ENCODE measurements at regions not wholly inside any gene's neighbourhood (a gene's known extent, or its start where the extent isn't known, plus 50 kb on each side); places are given as distances from the start of the nearest gene placed in this dataset.
"Not testable (repeated sequence)": the region's sequence is repeated elsewhere in the genome, so short reads cannot be mapped to it uniquely, and the experiment has no call there.

GRCh38 chr1:230573658-230574057 is 68.6 kb upstream of the COG2 start:
- H3K9ac ChIP-seq, result no peak overlapping the region
- H3K4me3 ChIP-seq, result no peak overlapping the region
- no peaks in the 10 kb centered on the region for H3K4me1 ChIP-seq
- no peak for TF ChIP-seq Cebpa-rat (IDR thresholded peaks at IDR 0.05)
- 0 out of 2 replicates have a peak overlapping the region, but pooled peaks have one; percentile 5 for H3K4me2 ChIP-seq
- H4K20me1 ChIP-seq, result no peaks in the 10 kb centered on the region
- H3K9me3 ChIP-seq, result no peaks in the 10 kb centered on the region
- H3K27me3 ChIP-seq, result no peaks in the 10 kb centered on the region
- no peak overlapping the region for H3K27ac ChIP-seq
- no peaks in the 10 kb centered on the region for H3K36me3 ChIP-seq

DNA sequence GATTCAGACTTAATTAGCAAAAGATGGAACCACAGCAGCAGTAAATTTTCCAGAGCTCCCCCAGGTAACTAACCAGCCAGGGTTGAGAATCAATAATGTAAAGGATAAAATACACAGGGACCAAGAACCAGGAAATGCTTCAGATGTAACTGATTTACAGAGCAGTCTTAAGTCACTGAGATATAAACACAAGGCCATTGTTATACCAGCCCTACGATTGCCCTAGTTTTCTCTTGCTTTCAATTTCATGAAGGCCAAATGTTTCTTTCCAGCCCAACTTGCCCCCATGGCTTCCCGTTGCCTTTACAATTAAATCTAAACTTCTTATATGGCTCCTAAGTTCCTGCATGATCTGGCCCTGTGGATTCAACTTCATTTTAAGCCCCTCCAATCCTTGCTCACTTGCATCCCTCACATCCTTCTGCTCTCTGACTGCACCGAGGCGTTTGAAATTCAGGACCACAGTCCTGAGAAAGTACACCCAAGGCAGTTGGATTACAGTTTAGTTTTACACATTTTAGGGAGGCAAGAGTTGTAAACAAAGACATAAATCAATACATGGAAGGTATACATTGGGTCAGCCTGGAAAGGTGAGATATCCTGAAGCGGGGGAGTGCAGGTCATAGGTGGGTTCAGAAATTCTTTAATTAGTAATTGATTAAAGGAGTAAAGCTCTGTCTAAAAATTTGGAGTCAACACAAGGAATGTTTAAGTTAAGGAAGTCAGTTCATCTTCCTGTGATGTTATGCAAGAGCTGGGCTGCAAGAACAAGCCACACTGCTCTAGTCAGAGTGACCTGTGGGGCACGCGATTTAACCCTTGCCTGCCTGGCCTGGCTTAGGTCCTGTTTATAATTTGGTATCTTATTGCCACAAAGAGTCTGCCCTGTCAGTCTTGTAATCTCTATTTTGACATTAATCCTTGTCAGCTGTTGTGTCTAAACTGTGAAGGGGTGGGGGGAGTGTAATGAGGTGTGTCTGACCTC is 69.9 kb upstream of the COG2 start:
- no peak overlapping the region for H3K27ac ChIP-seq
- H3K9ac ChIP-seq, result no peak overlapping the region
- H3K4me3 ChIP-seq, result no peak overlapping the region
- no peaks in the 10 kb centered on the region for H3K27me3 ChIP-seq
- H3K4me2 ChIP-seq, result no peak overlapping the region
- H3K4me1 ChIP-seq, result no peaks in the 10 kb centered on the region
- no peaks in the 10 kb centered on the region for H4K20me1 ChIP-seq
- TF ChIP-seq Cebpa-rat (IDR thresholded peaks at IDR 0.05), result no peak
- H3K9me3 ChIP-seq, result no peaks in the 10 kb centered on the region
- H3K36me3 ChIP-seq, result no peaks in the 10 kb centered on the region

GRCh38 chr1:230570724-230571360 is 71.4 kb upstream of the COG2 start:
- Histone ChIP-seq H4K20me1 (no peaks in the 10 kb centered on the region), H3K36me3 (no peaks in the 10 kb centered on the region), H3K9me3 (no peaks in the 10 kb centered on the region), H3K4me3 (no peak overlapping the region), H3K27me3 (no peaks in the 10 kb centered on the region), H3K9ac (no peak overlapping the region), H3K4me1 (no peaks in the 10 kb centered on the region), H3K27ac (no peak overlapping the region), H3K4me2 (no peak overlapping the region)
- no peak for TF ChIP-seq Cebpa-rat (IDR thresholded peaks at IDR 0.05)

DNA sequence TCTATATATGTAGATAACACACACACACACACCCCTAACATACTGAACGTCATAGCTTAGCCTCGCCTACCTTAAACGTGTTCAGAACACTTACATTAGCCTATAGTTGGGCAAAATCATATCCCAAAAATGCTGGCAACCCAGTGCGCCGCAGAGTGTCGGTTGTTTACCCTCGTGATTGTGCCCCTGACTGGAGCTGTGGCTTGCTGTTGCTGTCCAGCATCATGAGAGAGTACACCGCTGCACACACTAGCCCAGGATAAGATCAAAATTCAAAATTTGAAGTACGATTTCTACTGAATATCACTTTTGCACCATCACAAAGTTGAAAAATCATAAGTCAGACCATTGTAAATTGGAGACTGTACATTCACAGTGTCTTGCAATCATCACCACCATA is 73.1 kb upstream of the COG2 start:
- Histone ChIP-seq H3K4me2 (no peak overlapping the region), H3K4me3 (no peak overlapping the region), H3K9ac (no peak overlapping the region), H3K27me3 (no peaks in the 10 kb centered on the region), H3K36me3 (no peaks in the 10 kb centered on the region), H3K4me1 (no peaks in the 10 kb centered on the region), H3K27ac (no peak overlapping the region), H4K20me1 (no peaks in the 10 kb centered on the region), H3K9me3 (no peaks in the 10 kb centered on the region)
- TF ChIP-seq Cebpa-rat (IDR thresholded peaks at IDR 0.05), result no peak

DNA sequence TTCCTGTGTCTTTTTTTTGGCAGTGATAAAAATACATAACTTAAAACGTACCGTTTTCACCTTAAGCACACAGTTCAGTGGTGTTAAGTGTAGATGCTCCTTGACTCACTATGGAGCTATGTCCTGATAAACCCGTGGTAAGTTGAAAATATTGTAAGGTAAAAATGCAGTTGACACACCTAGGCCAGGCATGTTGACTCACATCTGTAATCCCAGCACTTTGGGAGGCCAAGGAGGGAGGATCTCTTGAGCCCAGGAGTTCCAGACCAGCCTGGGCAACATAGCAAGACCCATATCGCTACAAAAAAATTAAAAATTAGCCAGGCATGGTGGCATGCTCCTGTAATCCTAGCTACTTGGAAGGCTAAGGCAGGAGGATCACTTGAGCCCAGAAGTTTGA is 73.6 kb upstream of the COG2 start:
- Histone ChIP-seq H3K9ac (no peak overlapping the region), H3K27ac (no peak overlapping the region), H4K20me1 (no peaks in the 10 kb centered on the region), H3K4me1 (no peaks in the 10 kb centered on the region), H3K36me3 (no peaks in the 10 kb centered on the region), H3K27me3 (no peaks in the 10 kb centered on the region), H3K9me3 (no peaks in the 10 kb centered on the region), H3K4me3 (no peak overlapping the region), H3K4me2 (no peak overlapping the region)
- TF ChIP-seq Cebpa-rat (IDR thresholded peaks at IDR 0.05), result no peak

DNA sequence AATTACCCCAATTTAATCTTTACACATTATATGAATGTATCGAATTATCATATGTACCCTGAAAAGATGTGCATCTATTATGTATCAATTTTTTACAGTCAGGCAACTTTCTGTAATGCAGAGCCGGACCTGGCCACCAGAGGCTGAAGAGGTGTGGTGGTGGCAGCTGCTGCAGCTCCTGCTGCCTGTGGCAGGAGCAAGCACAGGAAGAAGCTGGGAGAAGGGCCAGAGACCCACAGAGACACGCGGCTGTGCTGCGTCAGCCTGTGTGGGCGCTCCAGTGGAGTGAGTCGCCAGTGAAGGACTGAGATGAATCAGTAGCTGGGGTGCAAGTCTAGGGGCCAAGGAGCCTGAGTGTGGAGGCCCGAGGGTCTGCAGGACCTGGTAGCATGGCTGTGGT is 74.3 kb upstream of the COG2 start:
- Histone ChIP-seq H3K27me3 (no peaks in the 10 kb centered on the region), H3K4me1 (no peaks in the 10 kb centered on the region), H3K27ac (no peak overlapping the region), H3K9me3 (no peaks in the 10 kb centered on the region), H3K4me2 (no peak overlapping the region), H4K20me1 (no peaks in the 10 kb centered on the region), H3K36me3 (no peaks in the 10 kb centered on the region), H3K9ac (no peak overlapping the region), H3K4me3 (no peak overlapping the region)
- TF ChIP-seq Cebpa-rat (IDR thresholded peaks at IDR 0.05), result no peak

GRCh38 chr1:230567221-230567575 is 75.1 kb upstream of the COG2 start:
- Histone ChIP-seq H3K4me1 (no peaks in the 10 kb centered on the region), H3K36me3 (no peaks in the 10 kb centered on the region), H3K9me3 (no peaks in the 10 kb centered on the region), H3K4me2 (no peak overlapping the region), H4K20me1 (no peaks in the 10 kb centered on the region), H3K4me3 (no peak overlapping the region), H3K27ac (no peak overlapping the region), H3K9ac (no peak overlapping the region), H3K27me3 (no peaks in the 10 kb centered on the region)
- no peak for TF ChIP-seq Cebpa-rat (IDR thresholded peaks at IDR 0.05)

- not testable (repeated sequence) for H3K4me3 ChIP-seq, H4K20me1 ChIP-seq, H3K4me1 ChIP-seq, H3K9ac ChIP-seq, H3K27me3 ChIP-seq, H3K36me3 ChIP-seq, H3K9me3 ChIP-seq, H3K27ac ChIP-seq, H3K4me2 ChIP-seq
These were observed 75.6 kb upstream of the COG2 start for GRCh38 chr1:230566532-230567220.

DNA sequence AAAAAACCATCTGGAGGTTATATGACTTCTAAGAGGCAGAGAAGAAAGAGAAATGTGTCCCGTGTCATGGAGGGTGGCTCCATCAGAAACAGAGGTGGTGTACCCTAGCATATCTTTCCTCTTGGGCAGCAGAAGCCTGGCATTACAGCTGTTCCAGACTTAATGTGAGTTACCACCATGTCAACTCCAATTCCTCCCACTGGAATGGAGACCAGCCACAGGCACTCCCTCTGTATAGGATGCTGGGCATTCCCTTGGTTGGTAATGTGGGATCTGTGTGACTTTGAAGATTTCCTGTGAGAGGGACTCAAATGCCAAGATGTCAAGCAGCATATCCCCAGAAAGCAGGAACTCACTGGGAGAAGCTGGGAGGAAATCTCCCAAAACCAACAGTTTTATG is 77.1 kb upstream of the COG2 start:
- H3K27me3 ChIP-seq, result no peaks in the 10 kb centered on the region
- no peak overlapping the region for H3K27ac ChIP-seq
- TF ChIP-seq Cebpa-rat (IDR thresholded peaks at IDR 0.05), result no peak
- H3K4me2 ChIP-seq, result no peak overlapping the region
- no peak overlapping the region for H3K9ac ChIP-seq
- no peaks in the 10 kb centered on the region for H3K4me1 ChIP-seq
- H3K9me3 ChIP-seq, result no peaks in the 10 kb centered on the region
- H3K4me3 ChIP-seq, result no peak overlapping the region
- H4K20me1 ChIP-seq, result no peaks in the 10 kb centered on the region
- H3K36me3 ChIP-seq, result no peaks in the 10 kb centered on the region

GRCh38 chr1:230563591-230563990 is 78.7 kb upstream of the COG2 start:
- H3K4me2 ChIP-seq, result no peak overlapping the region
- TF ChIP-seq Cebpa-rat (IDR thresholded peaks at IDR 0.05), result no peak
- no peaks in the 10 kb centered on the region for H3K9me3 ChIP-seq
- H3K9ac ChIP-seq, result no peak overlapping the region
- H3K36me3 ChIP-seq, result no peaks in the 10 kb centered on the region
- no peak overlapping the region for H3K4me3 ChIP-seq
- H3K27me3 ChIP-seq, result no peaks in the 10 kb centered on the region
- no peaks in the 10 kb centered on the region for H3K4me1 ChIP-seq
- H3K27ac ChIP-seq, result no peak overlapping the region
- H4K20me1 ChIP-seq, result no peaks in the 10 kb centered on the region

Data from BLaER1 (cell line).